Astrocyte (in vitro differentiated cells and primary cell): ENCODE measurements at regions not wholly inside any gene's neighbourhood (a gene's known extent, or its start where the extent isn't known, plus 50 kb on each side); places are given as distances from the start of the nearest gene placed in this dataset.

Experiments used
- CTCF ChIP-seq: IDR thresholded peaks from 2 replicates; pipeline ENCODE4 v1.5.1; 2011; ENCODE audit warnings: low read depth, mild to moderate bottlenecking, inconsistent platforms, low read length, moderate library complexity; ENCODE audit not compliant: insufficient read depth
- EZH2 ChIP-seq: IDR thresholded peaks from 2 replicates; pipeline ENCODE4 v1.6.1; 2012; ENCODE audit warnings: mild to moderate bottlenecking, low read length, inconsistent platforms; ENCODE audit not compliant: insufficient read depth

- TF ChIP-seq EZH2 (no peak), CTCF (no peak)
Observed at GRCh38 chr18:23356424-23356823, 96.7 kb upstream of the RIOK3 start.
